Progenitor cell of endocrine pancreas (in vitro differentiated cells): ENCODE measurements at regions not wholly inside any gene's neighbourhood (a gene's known extent, or its start where the extent isn't known, plus 50 kb on each side); places are given as distances from the start of the nearest gene placed in this dataset.
"Not testable (repeated sequence)": the region's sequence is repeated elsewhere in the genome, so short reads cannot be mapped to it uniquely, and the experiment has no call there.

Experiments
- DNase-seq: peaks from one replicate; pipeline ENCODE4 v3.0.0; 2021; ENCODE audit warnings: low spot score; ENCODE audit not compliant: unreplicated experiment
- H3K27ac Mint-ChIP-seq: 2 replicates; pipeline ENCODE4 v1.8.0; 2021; ENCODE audit warnings: mild to moderate bottlenecking, moderate library complexity, mixed read lengths
- H3K27me3 Mint-ChIP-seq: 2 replicates; pipeline ENCODE4 v1.8.0; 2021; ENCODE audit warnings: mixed read lengths
- H3K36me3 Mint-ChIP-seq: 2 replicates; pipeline ENCODE4 v1.8.0; 2022; ENCODE audit warnings: mixed read lengths; ENCODE audit not compliant: insufficient read depth
- H3K4me1 Mint-ChIP-seq: 2 replicates; pipeline ENCODE4 v1.8.0; 2021; ENCODE audit warnings: low read depth, mixed read lengths
- H3K4me3 Mint-ChIP-seq: 2 replicates; pipeline ENCODE4 v1.8.0; 2021; ENCODE audit warnings: low read depth, mild to moderate bottlenecking, moderate library complexity, mixed read lengths
- H3K9me3 Mint-ChIP-seq: 2 replicates; pipeline ENCODE4 v1.8.0; 2021; ENCODE audit warnings: low read depth, mixed read lengths
- TF ChIP-seq, protein P1 (sequence below): fragments of 200-600 bp; sonication (generic); IDR thresholded peaks from one replicate; pipeline ENCODE4 v1.5.0; 2021; ENCODE audit warnings: antibody characterized with exemption, mild to moderate bottlenecking; ENCODE audit not compliant: unreplicated experiment

GRCh38 chr2:113351375-113352355 is 72.9 kb upstream of the PAX8 start:
- H3K4me1 Mint-ChIP-seq, result peaks cover 14% of the 10 kb centered on the region
- H3K27ac Mint-ChIP-seq, result no peak overlapping the region
- no peak for DNase-seq
- no peak overlapping the region for H3K4me3 Mint-ChIP-seq
- TF ChIP-seq, protein P1, sequence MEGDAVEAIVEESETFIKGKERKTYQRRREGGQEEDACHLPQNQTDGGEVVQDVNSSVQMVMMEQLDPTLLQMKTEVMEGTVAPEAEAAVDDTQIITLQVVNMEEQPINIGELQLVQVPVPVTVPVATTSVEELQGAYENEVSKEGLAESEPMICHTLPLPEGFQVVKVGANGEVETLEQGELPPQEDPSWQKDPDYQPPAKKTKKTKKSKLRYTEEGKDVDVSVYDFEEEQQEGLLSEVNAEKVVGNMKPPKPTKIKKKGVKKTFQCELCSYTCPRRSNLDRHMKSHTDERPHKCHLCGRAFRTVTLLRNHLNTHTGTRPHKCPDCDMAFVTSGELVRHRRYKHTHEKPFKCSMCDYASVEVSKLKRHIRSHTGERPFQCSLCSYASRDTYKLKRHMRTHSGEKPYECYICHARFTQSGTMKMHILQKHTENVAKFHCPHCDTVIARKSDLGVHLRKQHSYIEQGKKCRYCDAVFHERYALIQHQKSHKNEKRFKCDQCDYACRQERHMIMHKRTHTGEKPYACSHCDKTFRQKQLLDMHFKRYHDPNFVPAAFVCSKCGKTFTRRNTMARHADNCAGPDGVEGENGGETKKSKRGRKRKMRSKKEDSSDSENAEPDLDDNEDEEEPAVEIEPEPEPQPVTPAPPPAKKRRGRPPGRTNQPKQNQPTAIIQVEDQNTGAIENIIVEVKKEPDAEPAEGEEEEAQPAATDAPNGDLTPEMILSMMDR, result no peak
- no peaks in the 10 kb centered on the region for H3K9me3 Mint-ChIP-seq
- H3K27me3 Mint-ChIP-seq, result no peaks in the 10 kb centered on the region
- no peaks in the 10 kb centered on the region for H3K36me3 Mint-ChIP-seq

DNA sequence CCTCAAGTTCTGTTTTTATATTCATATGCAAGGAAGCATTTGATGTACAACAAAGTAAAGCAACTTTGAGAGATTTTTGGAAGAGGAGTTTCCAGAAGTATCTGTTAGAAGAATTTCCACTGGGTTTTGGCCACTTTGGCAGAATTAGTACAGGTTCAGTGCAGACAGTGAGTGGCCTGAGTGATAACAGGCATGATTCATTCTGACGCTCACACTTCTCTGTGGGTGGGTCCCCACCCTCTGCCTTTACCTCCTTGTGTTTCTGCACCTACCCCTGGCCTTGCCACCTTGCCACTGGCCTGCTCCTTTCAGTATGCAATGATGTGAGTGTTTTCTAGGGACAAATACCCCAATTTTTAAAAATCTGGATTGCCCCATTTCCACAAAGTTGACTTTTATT is 65.1 kb upstream of the PAX8 start:
- H3K4me1 Mint-ChIP-seq, H3K36me3 Mint-ChIP-seq, DNase-seq, H3K9me3 Mint-ChIP-seq, H3K4me3 Mint-ChIP-seq, H3K27ac Mint-ChIP-seq: not testable (repeated sequence)
- H3K27me3 Mint-ChIP-seq, result peaks cover 17% of the 10 kb centered on the region

DNA sequence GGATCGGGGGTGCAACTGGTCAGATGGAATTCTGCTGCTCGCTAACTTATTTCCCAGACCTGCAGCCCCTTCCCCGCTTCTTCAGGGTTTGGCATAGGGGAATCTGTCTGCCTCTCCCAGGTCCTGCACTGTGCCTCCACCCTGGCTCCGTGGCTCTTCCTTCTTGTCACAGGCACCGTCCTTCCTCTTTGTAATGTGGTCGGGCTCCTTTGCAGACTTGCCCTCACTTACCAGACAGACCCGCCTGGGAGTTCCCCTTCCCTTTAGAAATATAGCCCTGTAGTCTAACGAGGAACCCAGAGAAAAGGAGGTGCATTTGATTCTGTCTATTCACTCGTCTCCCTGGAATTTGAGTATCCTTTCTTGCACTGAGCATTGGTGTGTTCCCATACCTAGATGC is 63.9 kb upstream of the PAX8 start:
- Mint-ChIP-seq H3K4me1 (no peaks in the 10 kb centered on the region), H3K4me3 (no peak overlapping the region), H3K27ac (no peak overlapping the region), H3K36me3 (no peaks in the 10 kb centered on the region), H3K27me3 (peaks cover 17% of the 10 kb centered on the region), H3K9me3 (no peaks in the 10 kb centered on the region)
- DNase-seq, result no peak
- TF ChIP-seq, protein P1, result no peak

DNA sequence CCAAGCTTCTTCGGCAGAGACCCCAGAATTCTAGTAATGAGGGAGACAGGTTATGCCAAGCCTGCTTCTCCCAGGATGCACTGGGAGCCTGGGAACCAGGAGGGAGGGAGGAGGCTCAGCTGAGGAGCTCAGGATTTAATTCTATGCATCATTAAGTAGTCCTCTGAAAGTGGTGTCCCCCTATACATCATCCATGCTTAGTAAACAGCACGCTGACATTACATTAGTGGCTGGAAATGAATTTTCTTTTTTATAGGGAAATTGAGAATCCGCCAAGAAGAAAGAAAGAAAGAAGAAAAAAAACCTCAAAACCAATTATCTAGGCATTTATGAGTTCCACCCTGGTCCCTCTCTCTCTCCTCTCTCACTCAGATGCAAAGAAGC is 63.1 kb upstream of the PAX8 start:
- not testable (repeated sequence) for DNase-seq, H3K9me3 Mint-ChIP-seq, H3K4me1 Mint-ChIP-seq, H3K4me3 Mint-ChIP-seq, H3K27ac Mint-ChIP-seq, H3K36me3 Mint-ChIP-seq
- peaks cover 17% of the 10 kb centered on the region for H3K27me3 Mint-ChIP-seq

DNA sequence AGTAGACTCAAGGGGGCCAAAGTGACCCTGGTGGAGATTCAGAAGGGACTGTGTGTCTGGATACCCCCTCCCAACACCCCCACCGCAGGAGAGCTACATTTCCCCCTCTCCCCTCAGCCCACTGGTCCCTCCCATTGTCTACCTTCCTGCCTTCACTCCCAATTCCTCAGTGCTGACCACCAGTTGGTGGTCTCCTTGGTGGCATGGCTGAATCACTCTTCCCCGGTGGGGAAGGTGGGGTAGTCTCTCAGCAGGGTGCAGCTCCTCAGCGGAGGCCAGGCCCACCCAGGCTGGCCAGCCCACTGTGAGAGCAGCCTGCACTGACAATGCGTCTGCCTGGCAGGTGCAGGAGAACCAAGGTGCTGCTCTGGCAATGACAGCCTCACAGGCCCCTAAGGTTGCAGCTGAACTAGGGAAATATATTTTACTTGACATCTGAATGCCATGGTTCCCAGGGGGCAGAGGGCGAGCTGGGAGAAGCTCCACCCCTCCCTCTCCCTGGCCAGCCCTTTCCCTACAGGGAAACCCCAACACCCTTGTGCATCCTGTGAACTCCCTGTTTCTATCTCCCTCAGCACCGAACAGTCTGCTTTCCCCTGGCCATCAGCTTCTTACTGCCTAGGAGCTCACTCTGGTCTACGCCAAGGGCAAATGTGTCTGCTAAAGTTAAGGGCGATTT is 62.6 kb upstream of the PAX8 start:
- Mint-ChIP-seq H3K36me3 (no peaks in the 10 kb centered on the region), H3K9me3 (no peaks in the 10 kb centered on the region), H3K27ac (no peak overlapping the region), H3K27me3 (peaks cover 19% of the 10 kb centered on the region), H3K4me1 (no peaks in the 10 kb centered on the region), H3K4me3 (no peak overlapping the region)
- TF ChIP-seq, protein P1, result no peak
- no peak for DNase-seq

- TF ChIP-seq, protein P1, result no peak
- DNase-seq, result no peak
- no peak overlapping the region for H3K27ac Mint-ChIP-seq
- no peaks in the 10 kb centered on the region for H3K9me3 Mint-ChIP-seq
- H3K36me3 Mint-ChIP-seq, result no peaks in the 10 kb centered on the region
- H3K27me3 Mint-ChIP-seq, result peaks cover 8% of the 10 kb centered on the region
- H3K4me3 Mint-ChIP-seq, result no peak overlapping the region
- H3K4me1 Mint-ChIP-seq, result no peaks in the 10 kb centered on the region
Measured at GRCh38 chr2:113337809-113338208, 59.1 kb upstream of the PAX8 start.

DNA sequence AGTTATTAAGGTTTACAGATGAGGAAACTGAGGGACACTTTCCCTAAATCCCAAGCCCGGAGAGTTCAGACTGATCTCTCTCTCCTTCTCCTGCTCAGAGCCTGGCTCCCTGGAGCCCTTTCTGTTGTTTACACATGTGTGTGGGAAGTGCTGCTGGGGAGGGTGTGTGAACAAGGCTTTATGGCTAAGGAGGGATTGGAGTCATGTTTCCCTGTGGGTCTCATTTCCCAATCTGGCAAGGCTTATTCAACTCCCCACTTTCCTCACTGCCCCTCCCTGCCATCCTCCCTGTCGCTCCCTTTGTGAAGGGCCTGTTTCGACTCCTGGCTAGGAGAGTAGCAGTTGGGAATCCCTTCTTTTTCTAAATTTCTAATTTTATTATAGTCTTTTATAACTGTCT is 57.3 kb upstream of the PAX8 start:
- not testable (repeated sequence) for DNase-seq, H3K4me1 Mint-ChIP-seq, H3K36me3 Mint-ChIP-seq, H3K4me3 Mint-ChIP-seq, H3K27me3 Mint-ChIP-seq, H3K9me3 Mint-ChIP-seq, H3K27ac Mint-ChIP-seq
